IMR-90 (cell line): ENCODE measurements at regions not wholly inside any gene's neighbourhood (a gene's known extent, or its start where the extent isn't known, plus 50 kb on each side); places are given as distances from the start of the nearest gene placed in this dataset.

Experiments used
- ATAC-seq: fragments of 200-7000 bp; cut with Tn5 transposase; 2 replicates; pipeline ENCODE4 v1.9.1; 2020; ENCODE audit warnings: low read depth, mild to moderate bottlenecking, moderate library complexity
- BruUV-seq: library from RNA; stranded (reverse); fragments of 400-500 nt; replicated peaks from 2 replicates; lab custom pipeline; 2021; lab: Mats Ljungman, UMichigan
- CTCF ChIA-PET: fragments of 300-600 bp; formaldehyde crosslinking; extraction: SDS; loops from one replicate; lab custom pipeline; 2021; ENCODE audit warnings: antibody characterized with exemption; lab: Yijun Ruan, JAX
- POLR2A ChIA-PET: fragments of 300-600 bp; sonication (Branson Sonifier 250); formaldehyde crosslinking; loops from one replicate; lab custom pipeline; 2022; ENCODE audit warnings: antibody characterized with exemption; ENCODE audit not compliant: unreplicated experiment; lab: Charles Lee
- DNase-seq: peaks from one replicate; pipeline ENCODE4 v3.0.0; 2013
- H2AFZ ChIP-seq: replicated peaks from 2 replicates; pipeline ENCODE3; 2013; ENCODE audit warnings: low read length, mild to moderate bottlenecking; ENCODE audit not compliant: poor library complexity
- H2AK5ac ChIP-seq: 2 replicates; pipeline ENCODE4 v1.6.1; 2013; ENCODE audit warnings: low read depth, low read length, inconsistent platforms
- H2AK9ac ChIP-seq: replicated peaks from 2 replicates; pipeline ENCODE3; 2013; ENCODE audit warnings: mild to moderate bottlenecking, low read depth, low read length, moderate library complexity; ENCODE audit not compliant: poor library complexity
- H2BK120ac ChIP-seq: 2 replicates; pipeline ENCODE4 v1.6.1; 2013; ENCODE audit warnings: low read depth, low read length, inconsistent platforms
- H2BK15ac ChIP-seq: 3 replicates; pipeline ENCODE4 v1.6.1; 2013; ENCODE audit warnings: low read depth, low read length, inconsistent platforms
- H2BK20ac ChIP-seq: 2 replicates; pipeline ENCODE4 v1.6.1; 2013; ENCODE audit warnings: low read depth, mild to moderate bottlenecking, inconsistent platforms, low read length, moderate library complexity
- H2BK5ac ChIP-seq: 2 replicates; pipeline ENCODE4 v1.6.1; 2013; ENCODE audit warnings: mild to moderate bottlenecking, low read depth, low read length, inconsistent platforms; ENCODE audit not compliant: poor library complexity, severe bottlenecking
- H3K14ac ChIP-seq: replicated peaks from 2 replicates; pipeline ENCODE4 v1.6.1; 2013; ENCODE audit warnings: low read depth, low read length, inconsistent platforms
- H3K18ac ChIP-seq: 2 replicates; pipeline ENCODE4 v1.6.1; 2013; ENCODE audit warnings: low read depth, low read length, control low read depth
- H3K23ac ChIP-seq: 2 replicates; pipeline ENCODE4 v1.6.1; 2013; ENCODE audit warnings: low read depth, low read length, inconsistent platforms
- H3K27ac ChIP-seq: 2 replicates; pipeline ENCODE4 v1.5.1; 2013; ENCODE audit warnings: mild to moderate bottlenecking, control low read depth, low read length; ENCODE audit not compliant: insufficient read depth
- H3K27me3 ChIP-seq: 2 replicates; pipeline ENCODE4 v1.6.1; 2013; ENCODE audit warnings: low read length; ENCODE audit not compliant: control insufficient read depth, insufficient read depth
- H3K36me3 ChIP-seq: 2 replicates; pipeline ENCODE4 v1.6.1; 2013; ENCODE audit warnings: low read length, mixed read lengths; ENCODE audit not compliant: control insufficient read depth, insufficient read depth
- H3K4ac ChIP-seq: 2 replicates; pipeline ENCODE4 v1.6.1; 2013; ENCODE audit warnings: low read depth, low read length, inconsistent platforms
- H3K4me1 ChIP-seq: 2 replicates; pipeline ENCODE4 v1.6.1; 2013; ENCODE audit warnings: low read length, mixed read lengths; ENCODE audit not compliant: control insufficient read depth, insufficient read depth
- H3K4me2 ChIP-seq: 2 replicates; pipeline ENCODE4 v1.6.1; 2013; ENCODE audit warnings: low read depth, mild to moderate bottlenecking, control low read depth, low read length, moderate library complexity
- H3K4me3 ChIP-seq: 2 replicates; pipeline ENCODE4 v1.5.1; 2013; ENCODE audit warnings: low read depth, mild to moderate bottlenecking, control low read depth, low read length, moderate library complexity; ENCODE audit not compliant: insufficient read depth
- H3K56ac ChIP-seq: 2 replicates; pipeline ENCODE4 v1.6.1; 2013; ENCODE audit warnings: low read length, inconsistent platforms; ENCODE audit not compliant: insufficient read depth; ENCODE audit errors: extremely low read depth
- H3K79me1 ChIP-seq, 2 experiments: 2 replicates each; pipeline ENCODE4 v1.6.1; 2013; ENCODE audit warnings: low read length in 2 of 2, inconsistent platforms in 1 of 2, low read depth in 1 of 2
- H3K9ac ChIP-seq: 2 replicates; pipeline ENCODE4 v1.6.1; 2013; ENCODE audit warnings: low read depth, low read length, control low read depth
- H3K9me1 ChIP-seq: 2 replicates; pipeline ENCODE4 v1.6.1; 2013; ENCODE audit warnings: low read length, inconsistent platforms; ENCODE audit not compliant: insufficient read depth
- H3K9me3 ChIP-seq: 2 replicates; pipeline ENCODE4 v1.6.1; 2013; ENCODE audit warnings: low read length; ENCODE audit not compliant: control insufficient read depth, insufficient read depth
- H4K20me1 ChIP-seq: 2 replicates; pipeline ENCODE4 v1.6.1; 2013; ENCODE audit warnings: low read length, inconsistent platforms; ENCODE audit not compliant: insufficient read depth
- H4K5ac ChIP-seq: 2 replicates; pipeline ENCODE4 v1.6.1; 2013; ENCODE audit warnings: mild to moderate bottlenecking, low read depth, low read length, control low read depth
- H4K8ac ChIP-seq, 2 experiments: 2 replicates each; pipeline ENCODE4 v1.6.1; 2013; ENCODE audit warnings: low read depth in 2 of 2, low read length in 2 of 2, control low read depth in 1 of 2, inconsistent platforms in 1 of 2
- H4K91ac ChIP-seq: 2 replicates; pipeline ENCODE4 v1.6.1; 2013; ENCODE audit warnings: low read depth, low read length, inconsistent platforms; ENCODE audit not compliant: insufficient read depth
- BHLHE40 ChIP-seq: fragments of 150-350 bp; IDR thresholded peaks from 2 replicates; pipeline ENCODE4 v1.6.1; 2016; ENCODE audit warnings: mild to moderate bottlenecking, low read depth, low read length
- CEBPB ChIP-seq: IDR thresholded peaks from 2 replicates; pipeline ENCODE4 v1.6.1; 2012; ENCODE audit warnings: low read depth, low read length, improper control_type of control experiment
- CTCF ChIP-seq: conservative IDR thresholded peaks from 2 replicates; pipeline ENCODE4 v1.5.1; 2012; ENCODE audit warnings: mild to moderate bottlenecking, low read depth, low read length, improper control_type of control experiment
- FOS ChIP-seq: fragments of 150-350 bp; IDR thresholded peaks from 2 replicates; pipeline ENCODE4 v1.6.1; 2016; ENCODE audit warnings: low read depth, low read length
- NFE2L2 ChIP-seq: fragments of 150-350 bp; IDR thresholded peaks from 2 replicates; pipeline ENCODE4 v1.6.1; 2016; ENCODE audit warnings: low read depth, mild to moderate bottlenecking, low read length
- POLR2A ChIP-seq: IDR thresholded peaks from 2 replicates; pipeline ENCODE4 v1.6.1; 2012; ENCODE audit warnings: mild to moderate bottlenecking, low read depth, low read length
- RCOR1 ChIP-seq: IDR thresholded peaks from 2 replicates; pipeline ENCODE4 v1.6.1; 2012; ENCODE audit warnings: mild to moderate bottlenecking, low read length, improper control_type of control experiment; ENCODE audit not compliant: insufficient replicate concordance
- WGBS, 2 experiments: methylation state at CpG; one replicate each; pipeline versions ENCODE4 v1.1.5 to v1.1.7; 2013; ENCODE audit warnings: missing lambda C conversion rate in 2 of 2; ENCODE audit not compliant: insufficient read length in 1 of 2; ENCODE audit errors: extremely low coverage in 2 of 2; 5-methylcytosine and 5-hydroxymethylcytosine counted together
- dilution Hi-C: fragments of 300-500 bp; cut with HindIII; formaldehyde crosslinking; loops from one replicate; pipeline ENCODE4 v1.14.3; 2018; ENCODE audit warnings: low sequenced_read_pairs; ENCODE audit not compliant: unreplicated experiment
- in situ Hi-C: fragments of 300-500 bp; cut with MboI; formaldehyde crosslinking; loops from 3 replicates; pipeline ENCODE4 v1.14.3; 2019; ENCODE audit warnings: low sequenced_read_pairs, inconsistent platforms, mixed read lengths
- intact Hi-C: fragments of 100-400 bp; cut with micrococcal nuclease; formaldehyde crosslinking; loops from 2 replicates; pipeline ENCODE4 v1.10.0; 2022

DNA sequence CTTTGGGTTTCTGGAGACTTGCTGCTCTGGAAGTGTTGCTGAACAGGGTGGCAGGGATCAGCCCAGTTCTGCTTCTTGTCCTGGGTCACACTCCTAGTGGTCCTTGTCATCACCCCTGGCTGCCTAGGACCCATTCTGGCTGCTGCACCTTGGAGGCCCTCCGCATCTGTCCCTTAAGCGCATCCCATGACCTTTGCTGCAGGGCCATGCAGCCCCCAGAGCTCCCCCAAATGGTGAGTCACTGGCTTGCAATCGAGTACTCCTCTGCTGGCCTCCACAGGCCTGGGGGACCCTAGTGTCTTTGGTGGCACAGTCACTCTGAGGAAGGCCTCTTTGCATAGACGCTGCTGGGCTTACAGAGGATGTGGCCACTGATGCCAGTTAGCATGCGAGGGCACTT lies 188.5 kb downstream of the ASB1 start:
- H3K27me3 ChIP-seq, result peaks cover 4% of the 10 kb centered on the region; the same call in 1 of the 2 replicates
- no TSS peak for BruUV-seq
- 58% methylated on average over 3 of the region's 5 CpGs; no CpG with 5 or more reads in 1 of the 2 experiments for WGBS, 2 experiments
- no peak for ATAC-seq
- H3K27ac ChIP-seq, result no peak overlapping the region
- no peak overlapping the region for H2AK9ac ChIP-seq
- dilution Hi-C loops (no loop called here), intact Hi-C loops (no loop called here), in situ Hi-C loops (no loop called here)
- no peak overlapping the region for H3K23ac ChIP-seq
- H3K4me2 ChIP-seq, result no peak overlapping the region
- no peak overlapping the region for H3K18ac ChIP-seq
- H3K79me1 ChIP-seq, result no peaks in the 10 kb centered on the region
- no peaks in the 10 kb centered on the region for H3K36me3 ChIP-seq
- no peaks in the 10 kb centered on the region for H4K20me1 ChIP-seq
- no peak for TF ChIP-seq NFE2L2
- no peak for TF ChIP-seq BHLHE40
- TF ChIP-seq CTCF, result no peak
- no peak for TF ChIP-seq CEBPB
- no peak for TF ChIP-seq POLR2A
- TF ChIP-seq FOS, result no peak
- no peak for TF ChIP-seq RCOR1
- H2BK15ac ChIP-seq, result no peak overlapping the region
- no peaks in the 10 kb centered on the region for H3K9me3 ChIP-seq
- H3K9me1 ChIP-seq, result no peaks in the 10 kb centered on the region
- ChIA-PET POLR2A (no interaction called here), CTCF (no interaction called here)
- H3K56ac ChIP-seq, result no peak overlapping the region
- no peak for DNase-seq
- no peak overlapping the region for H2AK5ac ChIP-seq
- no peak overlapping the region for H3K4me3 ChIP-seq
- H4K91ac ChIP-seq, result no peak overlapping the region
- no peak overlapping the region for H3K4ac ChIP-seq
- H3K4me1 ChIP-seq, result no peaks in the 10 kb centered on the region
- H2BK5ac ChIP-seq, result no peak overlapping the region
- no peak overlapping the region for H3K14ac ChIP-seq
- H2AFZ ChIP-seq, result no peak overlapping the region
- no peak overlapping the region for H2BK120ac ChIP-seq
- H2BK20ac ChIP-seq, result no peak overlapping the region
- H4K8ac ChIP-seq, result no peak overlapping the region
- no peak overlapping the region for H4K5ac ChIP-seq
- no peak overlapping the region for H3K9ac ChIP-seq
